Esophagus muscularis mucosa (tissue), 4 donors: ENCODE measurements at regions not wholly inside any gene's neighbourhood (a gene's known extent, or its start where the extent isn't known, plus 50 kb on each side); places are given as distances from the start of the nearest gene placed in this dataset.

Source experiments
- DNase-seq: peaks from one replicate; pipeline ENCODE4 v3.0.0-alpha.2; 2017; ENCODE audit errors: extremely low spot score
- H3K27ac ChIP-seq, 4 donors: fragments of 200-600 bp; sonication (generic); replicated peaks in 1 of 4; 1 replicate in 3 of 4; 2 replicates in 1 of 4; pipeline ENCODE4 v1.5.1; 2016 to 2019; ENCODE audit warnings: mild to moderate bottlenecking in 1 of 4
- H3K27me3 ChIP-seq, 4 donors: fragments of 200-600 bp; sonication (generic); one replicate each; pipeline versions ENCODE4 v1.5.1 to v1.6.0; 2016 to 2019
- H3K36me3 ChIP-seq, 4 donors: fragments of 200-600 bp; sonication (generic); one replicate each; pipeline ENCODE4 v1.5.1; 2016 to 2019
- H3K4me1 ChIP-seq, 4 donors: fragments of 200-600 bp; sonication (generic); one replicate each; pipeline ENCODE4 v1.5.1; 2016 to 2019
- H3K4me3 ChIP-seq, 4 donors: fragments of 200-600 bp; sonication (generic); 1 replicate in 2 of 4; 2 replicates in 2 of 4; pipeline ENCODE4 v1.5.1; 2016 to 2019; ENCODE audit warnings: mild to moderate bottlenecking in 4 of 4, moderate library complexity in 1 of 4
- H3K9me3 ChIP-seq, 4 donors: fragments of 200-600 bp; sonication (generic); 1 replicate in 3 of 4; 2 replicates in 1 of 4; pipeline ENCODE4 v1.5.1; 2016 to 2019
- CTCF ChIP-seq, 3 experiments: fragments of 200-600 bp in 2 of 3; fragments of 450-650 bp in 1 of 3; sonication (generic) in 2 of 3; IDR thresholded peaks; one replicate each; pipeline ENCODE4 v1.5.1; 2017 to 2019; ENCODE audit warnings: antibody characterized with exemption in 3 of 3, mild to moderate bottlenecking in 2 of 3, moderate library complexity in 1 of 3
- EP300 ChIP-seq: sonication (generic); formaldehyde crosslinking; IDR thresholded peaks from one replicate; pipeline ENCODE4 v1.6.1; 2017; ENCODE audit warnings: antibody characterized with exemption
- POLR2A ChIP-seq: fragments of 450-650 bp; IDR thresholded peaks from one replicate; pipeline ENCODE4 v1.6.1; 2017; ENCODE audit warnings: antibody characterized with exemption, moderate library complexity, mild to moderate bottlenecking, low read depth
- POLR2AphosphoS5 ChIP-seq, 2 donors: sonication (generic); formaldehyde crosslinking; IDR thresholded peaks; one replicate each; pipeline ENCODE4 v1.6.1; 2017; ENCODE audit warnings: antibody characterized with exemption in 2 of 2
- WGBS: methylation state at CpG from one replicate; pipeline ENCODE4 v1.1.5; 2018; 5-methylcytosine and 5-hydroxymethylcytosine counted together
- intact Hi-C: fragments of 100-400 bp; cut with DNase I; formaldehyde crosslinking; loops from one replicate; pipeline ENCODE4 v1.15.1; 2023

GRCh38 chr11:15687342-15687741 lies 572.6 kb downstream of the INSC start:
- peaks cover 0 to 4% (median 0%) of the 10 kb centered on the region in 4 donors for H3K4me1 ChIP-seq
- intact Hi-C loops, result no loop called here
- H3K27me3 ChIP-seq, result no peaks in the 10 kb centered on the region
- no peak overlapping the region for H3K4me3 ChIP-seq
- no peak overlapping the region for H3K27ac ChIP-seq
- TF ChIP-seq CTCF (IDR thresholded peaks at IDR 0.05), result no peak
- no peak for TF ChIP-seq EP300
- no peak for TF ChIP-seq POLR2A
- no peak for TF ChIP-seq POLR2AphosphoS5 (IDR thresholded peaks at IDR 0.05)
- no peaks in the 10 kb centered on the region for H3K36me3 ChIP-seq
- no peak for DNase-seq
- 98% methylated on average over 2 of the region's 2 CpGs for WGBS
- no peaks in the 10 kb centered on the region for H3K9me3 ChIP-seq

- Histone ChIP-seq H3K9me3 (no peaks in the 10 kb centered on the region), H3K4me1 (peaks cover 0 to 4% (median 0%) of the 10 kb centered on the region in 4 donors), H3K4me3 (no peak overlapping the region), H3K27ac (no peak overlapping the region), H3K27me3 (no peaks in the 10 kb centered on the region), H3K36me3 (no peaks in the 10 kb centered on the region)
- no peak for TF ChIP-seq EP300
- no peak for TF ChIP-seq CTCF (IDR thresholded peaks at IDR 0.05)
- no peak for TF ChIP-seq POLR2AphosphoS5 (IDR thresholded peaks at IDR 0.05)
- TF ChIP-seq POLR2A, result no peak
- WGBS, result 64% methylated on average over 4 of the region's 4 CpGs
- intact Hi-C loops, result no loop called here
- DNase-seq, result peak; percentile 62
Measured at GRCh38 chr11:15688351-15688792, 573.6 kb downstream of the INSC start.

- TF ChIP-seq CTCF (IDR thresholded peaks at IDR 0.05), result no peak
- TF ChIP-seq POLR2A, result no peak
- TF ChIP-seq POLR2AphosphoS5 (IDR thresholded peaks at IDR 0.05), result no peak
- no peak for TF ChIP-seq EP300
- Histone ChIP-seq H3K27ac (no peak overlapping the region), H3K27me3 (no peaks in the 10 kb centered on the region), H3K4me1 (peaks cover 0 to 4% (median 0%) of the 10 kb centered on the region in 4 donors), H3K4me3 (no peak overlapping the region), H3K36me3 (no peaks in the 10 kb centered on the region), H3K9me3 (no peaks in the 10 kb centered on the region)
- DNase-seq, result peak; percentile 31
- WGBS, result 61% methylated on average over 3 of the region's 3 CpGs
- intact Hi-C loops, result no loop called here
Measured at GRCh38 chr11:15690320-15690719, 575.6 kb downstream of the INSC start.

GRCh38 chr11:15692739-15693138 lies 578.0 kb downstream of the INSC start:
- 85% methylated on average over 3 of the region's 3 CpGs for WGBS
- TF ChIP-seq POLR2A, result no peak
- TF ChIP-seq CTCF (IDR thresholded peaks at IDR 0.05), result no peak
- no peak for TF ChIP-seq EP300
- TF ChIP-seq POLR2AphosphoS5 (IDR thresholded peaks at IDR 0.05), result no peak
- Histone ChIP-seq H3K4me1 (peaks cover 0 to 4% (median 0%) of the 10 kb centered on the region in 4 donors), H3K9me3 (no peaks in the 10 kb centered on the region), H3K27me3 (no peaks in the 10 kb centered on the region), H3K4me3 (no peak overlapping the region), H3K36me3 (no peaks in the 10 kb centered on the region), H3K27ac (no peak overlapping the region)
- intact Hi-C loops, result no loop called here
- peak; percentile 62 for DNase-seq

- H3K27ac ChIP-seq, result no peak overlapping the region
- intact Hi-C loops, result no loop called here
- no peak overlapping the region for H3K4me3 ChIP-seq
- peak; percentile 42 for DNase-seq
- no peaks in the 10 kb centered on the region for H3K9me3 ChIP-seq
- H3K27me3 ChIP-seq, result no peaks in the 10 kb centered on the region
- 80% methylated on average over 3 of the region's 3 CpGs for WGBS
- H3K4me1 ChIP-seq, result no peaks in the 10 kb centered on the region
- no peaks in the 10 kb centered on the region for H3K36me3 ChIP-seq
- no peak for TF ChIP-seq CTCF (IDR thresholded peaks at IDR 0.05)
- TF ChIP-seq POLR2A, result no peak
- no peak for TF ChIP-seq EP300
- no peak for TF ChIP-seq POLR2AphosphoS5 (IDR thresholded peaks at IDR 0.05)
Measured at GRCh38 chr11:15695096-15695721, 580.5 kb downstream of the INSC start.
